ENCODE measurements at regions not wholly inside any gene's neighbourhood (a gene's known extent, or its start where the extent isn't known, plus 50 kb on each side); places are given as distances from the start of the nearest gene placed in this dataset.

DNA sequence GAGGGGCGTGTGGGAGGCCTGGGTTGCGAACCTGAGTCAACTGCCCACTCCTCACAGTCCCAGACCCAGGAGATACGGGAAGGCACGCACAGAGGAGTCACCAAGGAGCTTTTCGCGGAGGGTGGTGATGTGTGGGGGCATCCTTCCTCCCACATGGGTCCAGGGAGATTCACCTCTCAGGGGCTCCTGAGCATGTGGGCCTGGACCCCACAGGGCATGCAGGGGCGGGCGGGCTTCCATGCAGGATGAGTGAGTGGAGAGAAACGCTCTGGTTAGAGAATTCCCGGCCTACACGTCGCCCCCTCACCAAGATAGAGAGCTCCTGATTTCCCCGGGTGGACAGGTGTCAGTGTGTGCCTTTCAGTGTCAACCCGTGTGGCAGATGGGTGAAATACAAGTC is 641.7 kb upstream of the FZD8 start:
- no peak for TF ChIP-seq POLR2A (IDR thresholded peaks at IDR 0.05; ENCODE audit: low read depth, low read length)
- FAIRE-seq (no peak), DNase-seq (ENCODE audit: insufficient read length, low spot score) (no peak)

DNA sequence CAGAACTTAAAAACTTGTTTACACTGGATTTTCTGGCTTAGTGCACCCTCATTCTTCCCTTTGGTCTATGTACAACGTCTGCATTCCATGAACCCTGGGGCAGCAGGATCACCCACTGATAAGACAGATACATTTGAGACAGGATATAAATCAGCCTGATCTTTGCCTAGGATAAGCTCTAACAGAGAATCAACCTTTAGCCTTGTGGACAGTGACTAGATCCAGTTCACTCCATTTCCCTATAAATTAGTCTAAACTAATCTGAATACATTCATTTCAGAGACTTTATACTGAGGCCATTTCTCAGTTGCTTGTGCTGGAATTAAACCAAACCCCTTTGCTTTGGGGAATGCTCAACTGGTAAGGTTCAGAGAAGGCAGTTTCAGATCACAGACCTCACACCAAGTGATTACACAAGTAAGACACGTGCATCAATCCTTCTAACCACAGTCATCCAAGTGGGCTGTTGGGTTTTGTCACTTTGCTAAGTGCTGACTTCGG is 639.8 kb upstream of the FZD8 start:
- DNase-seq (ENCODE audit: insufficient read length, low spot score) = no peak
- no peak for FAIRE-seq
- no peak for TF ChIP-seq POLR2A (IDR thresholded peaks at IDR 0.05; ENCODE audit: low read depth, low read length)

DNA sequence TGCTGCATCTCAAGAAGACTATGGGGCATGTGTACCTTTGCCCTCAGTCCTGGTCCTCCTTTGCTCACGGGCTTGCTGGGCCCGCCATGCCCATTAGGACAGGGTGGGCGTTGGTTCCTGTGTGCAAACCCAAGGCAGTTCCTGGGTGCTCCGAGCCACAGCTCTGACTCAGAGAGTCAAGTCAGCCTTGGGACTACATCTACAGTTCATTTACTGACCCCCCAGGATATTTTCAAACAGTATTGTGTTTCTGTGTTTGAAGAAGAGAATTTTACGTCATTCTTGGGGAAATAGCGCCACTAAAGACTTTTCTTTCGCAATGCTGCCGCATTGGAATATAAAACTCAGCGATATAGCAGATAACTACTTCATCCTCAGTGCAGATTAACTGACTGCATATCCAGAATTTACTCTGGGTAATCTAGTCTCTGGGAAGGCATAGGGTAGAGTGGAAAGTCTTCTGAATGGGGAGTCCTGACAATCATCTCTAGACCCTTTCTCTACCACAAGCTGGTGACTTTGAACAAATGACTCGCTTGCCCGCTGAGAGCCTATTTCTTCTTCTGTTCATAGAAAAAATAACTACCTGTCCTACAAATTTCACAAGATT is 638.9 kb upstream of the FZD8 start:
- no peak for TF ChIP-seq POLR2A (IDR thresholded peaks at IDR 0.05; ENCODE audit: low read depth, low read length)
- DNase-seq (ENCODE audit: insufficient read length, low spot score) = no peak
- no peak for FAIRE-seq

DNA sequence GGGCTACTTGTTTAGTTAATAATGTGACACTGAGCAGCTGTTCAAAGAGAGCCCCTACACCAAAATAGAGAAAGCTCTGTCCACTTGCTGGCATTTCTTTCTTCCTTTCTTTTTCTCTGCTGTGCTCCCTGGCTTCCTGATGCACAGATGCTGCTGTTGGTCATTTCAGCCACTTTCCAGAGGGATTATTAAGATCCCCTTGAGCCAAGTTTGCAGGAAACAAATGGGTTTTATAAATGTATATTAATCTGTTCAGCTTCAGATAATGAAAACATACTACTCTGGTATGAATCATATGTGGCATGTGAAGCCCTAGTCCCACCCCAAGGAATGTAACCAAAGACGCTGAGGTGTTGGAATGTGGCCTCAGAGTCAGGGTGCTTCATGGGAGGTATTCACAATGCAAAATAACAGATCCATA is 638.2 kb upstream of the FZD8 start:
- no peak for FAIRE-seq
- no peak for TF ChIP-seq POLR2A (IDR thresholded peaks at IDR 0.05; ENCODE audit: low read depth, low read length)
- DNase-seq (ENCODE audit: insufficient read length, low spot score) = peak; percentile 6

DNA sequence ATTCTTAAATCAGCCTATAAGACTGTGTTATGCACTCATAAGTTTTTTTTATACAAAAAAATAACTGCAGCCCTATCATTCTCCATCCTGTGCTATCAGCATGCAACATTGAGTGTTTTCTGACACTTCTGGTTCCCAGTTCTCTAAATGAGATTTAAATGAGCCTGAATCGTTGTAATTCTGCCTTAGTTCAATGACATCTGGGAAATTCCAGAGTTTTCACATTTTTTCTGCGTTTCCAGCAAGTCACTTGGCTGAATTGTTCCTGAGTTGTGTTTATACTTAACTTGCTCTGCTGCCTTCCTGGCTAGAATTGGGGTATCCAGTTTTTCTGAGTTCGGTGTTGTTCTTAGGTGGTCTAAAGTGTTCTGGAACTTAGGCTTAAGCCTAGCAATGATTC is 636.1 kb upstream of the FZD8 start:
- no peak for DNase-seq (ENCODE audit: insufficient read length, low spot score)
- FAIRE-seq = no peak
- no peak for TF ChIP-seq POLR2A (IDR thresholded peaks at IDR 0.05; ENCODE audit: low read depth, low read length)

DNA sequence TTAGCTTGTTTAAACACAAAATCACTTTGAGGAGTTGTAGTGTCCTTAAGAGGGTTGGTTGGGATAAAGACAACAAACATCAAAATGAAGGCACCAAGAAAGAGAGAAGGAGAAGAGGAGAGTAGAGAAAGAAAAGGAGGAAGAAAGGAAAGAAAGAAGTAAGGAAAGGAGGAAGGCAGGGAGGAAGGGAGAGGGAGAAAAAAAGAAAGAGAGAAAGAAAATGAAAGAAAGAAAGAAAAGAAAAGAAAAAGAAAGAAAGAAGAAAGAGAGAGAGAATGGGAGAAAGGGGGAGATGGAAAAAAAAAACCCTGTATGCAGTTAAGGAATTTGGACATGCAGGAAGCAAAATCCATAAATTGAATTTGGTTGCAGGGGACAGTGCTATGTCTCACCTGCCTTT is 635.4 kb upstream of the FZD8 start:
- FAIRE-seq = no peak
- TF ChIP-seq POLR2A (IDR thresholded peaks at IDR 0.05; ENCODE audit: low read depth, low read length) = no peak
- DNase-seq (ENCODE audit: insufficient read length, low spot score) = no peak

DNA sequence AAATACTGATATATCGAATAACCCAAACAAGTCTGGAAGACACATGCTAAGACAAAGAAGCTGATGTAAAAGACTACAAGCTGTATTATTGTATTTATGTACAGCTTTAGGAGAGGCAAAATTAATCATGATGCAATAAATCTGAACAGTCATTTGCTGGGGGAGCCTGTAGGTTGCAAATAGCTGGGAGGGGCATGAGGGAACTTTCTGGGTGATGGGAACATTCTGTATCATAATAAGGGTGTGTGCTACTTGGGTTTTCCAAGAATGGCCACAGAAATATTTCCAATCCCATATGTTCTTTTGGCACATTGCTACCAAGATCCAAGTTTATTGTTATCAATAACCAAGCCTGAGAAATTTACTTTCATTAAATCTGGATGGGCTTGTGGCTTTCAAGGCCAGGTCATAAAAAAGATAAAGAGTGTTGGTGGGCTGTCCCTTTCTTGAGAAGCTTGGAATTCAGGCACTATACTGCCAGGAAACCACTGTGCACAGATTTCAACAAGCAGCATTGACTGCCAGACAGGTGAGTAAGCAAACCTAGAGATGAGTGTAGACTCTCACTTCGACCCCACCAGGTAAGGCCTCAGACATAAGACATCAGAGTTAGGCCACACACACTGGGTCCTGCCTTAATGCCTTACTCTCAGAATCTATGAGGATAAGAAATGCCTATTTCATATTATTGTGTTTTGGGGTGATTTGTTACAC is 629.7 kb upstream of the FZD8 start:
- TF ChIP-seq POLR2A (IDR thresholded peaks at IDR 0.05; ENCODE audit: low read depth, low read length) = no peak
- FAIRE-seq (no peak), DNase-seq (ENCODE audit: insufficient read length, low spot score) (no peak)

DNA sequence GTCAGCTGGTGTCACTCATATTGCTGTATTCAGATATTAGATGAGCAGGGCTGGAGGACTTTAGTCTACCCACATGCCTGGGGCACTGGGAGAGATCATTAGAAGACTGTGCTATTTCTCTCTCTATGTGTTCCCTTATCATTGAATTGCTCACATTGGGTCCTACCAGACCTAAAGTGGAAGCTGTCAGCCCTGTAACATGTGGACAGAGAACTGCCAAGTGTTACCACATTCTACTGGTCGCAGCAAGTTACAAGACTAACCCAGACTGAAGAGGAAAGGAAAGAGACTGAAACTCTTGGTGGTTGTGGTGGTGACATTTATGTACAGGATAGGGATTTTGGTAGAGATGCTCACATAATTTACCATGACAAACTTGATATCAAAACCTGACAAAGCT is 627.1 kb upstream of the FZD8 start:
- FAIRE-seq (no peak), DNase-seq (ENCODE audit: insufficient read length, low spot score) (no peak)

DNA sequence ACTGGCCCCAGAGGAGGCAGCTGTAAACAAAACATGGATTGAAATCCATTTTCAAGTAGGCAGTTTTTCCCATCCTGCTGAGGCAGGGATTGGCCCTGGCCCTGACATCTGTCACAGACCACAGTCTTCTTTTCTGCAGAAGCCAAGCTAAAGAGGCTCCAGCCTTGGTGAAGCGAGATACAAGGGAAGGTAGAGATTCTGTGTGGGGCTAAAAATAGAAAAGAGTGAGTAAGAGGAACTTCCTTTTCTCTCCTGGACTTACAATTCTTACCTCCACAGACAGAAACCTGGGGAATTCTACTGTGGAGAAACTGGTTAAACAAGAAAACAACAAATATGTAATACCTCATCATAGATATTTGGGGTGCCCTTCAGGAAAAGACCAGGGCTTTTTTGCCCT is 624.8 kb upstream of the FZD8 start:
- DNase-seq (ENCODE audit: insufficient read length, low spot score) (no peak), FAIRE-seq (no peak)
- TF ChIP-seq POLR2A (IDR thresholded peaks at IDR 0.05; ENCODE audit: low read depth, low read length) = no peak

More for the DNA sequence above, 627.1 kb upstream of the FZD8 start:
- TF ChIP-seq POLR2A (IDR thresholded peaks at IDR 0.05; ENCODE audit: low read depth, low read length) = no peak

DNA sequence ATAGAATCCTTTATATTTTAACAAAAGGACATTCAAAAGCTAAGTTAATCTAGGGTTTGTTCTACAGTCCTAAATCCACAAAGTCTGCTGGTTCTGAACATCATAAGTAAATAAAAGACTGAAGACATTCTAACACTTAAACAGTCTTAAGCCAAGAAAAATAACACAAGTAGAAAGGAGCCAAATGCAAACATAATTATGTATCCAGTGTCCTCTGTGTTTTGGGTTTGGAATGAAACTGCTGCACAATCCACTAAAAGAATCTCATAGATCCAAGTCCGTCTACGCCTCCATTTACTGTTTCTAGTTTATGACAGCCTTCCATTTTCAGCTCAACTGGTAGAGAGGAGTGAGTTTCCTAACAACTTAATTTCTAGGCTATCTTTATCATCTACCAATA is 623.6 kb upstream of the FZD8 start:
- FAIRE-seq (no peak), DNase-seq (ENCODE audit: insufficient read length, low spot score) (no peak)
- no peak for TF ChIP-seq POLR2A (IDR thresholded peaks at IDR 0.05; ENCODE audit: low read depth, low read length)

DNA sequence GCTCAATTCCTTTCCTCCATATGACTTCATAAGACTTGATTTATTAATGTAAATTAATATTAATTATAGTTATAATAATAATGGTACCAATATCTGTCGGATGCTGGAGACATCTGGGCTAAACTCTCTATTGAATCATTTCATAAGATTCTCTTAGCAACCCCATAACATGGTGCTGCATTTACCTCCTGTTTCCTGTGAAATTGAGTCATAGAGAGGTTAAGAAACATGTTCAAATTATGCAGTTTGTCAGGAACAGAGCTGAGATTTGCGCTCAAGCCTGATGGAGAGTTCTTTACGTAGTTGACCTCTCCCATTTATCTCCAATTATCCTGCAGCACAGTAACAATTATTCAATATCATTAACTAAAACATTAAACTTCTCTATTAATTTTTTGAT is 621.8 kb upstream of the FZD8 start:
- TF ChIP-seq POLR2A (IDR thresholded peaks at IDR 0.05; ENCODE audit: low read depth, low read length) = no peak
- no peak for DNase-seq (ENCODE audit: insufficient read length, low spot score)
- FAIRE-seq = no peak

DNA sequence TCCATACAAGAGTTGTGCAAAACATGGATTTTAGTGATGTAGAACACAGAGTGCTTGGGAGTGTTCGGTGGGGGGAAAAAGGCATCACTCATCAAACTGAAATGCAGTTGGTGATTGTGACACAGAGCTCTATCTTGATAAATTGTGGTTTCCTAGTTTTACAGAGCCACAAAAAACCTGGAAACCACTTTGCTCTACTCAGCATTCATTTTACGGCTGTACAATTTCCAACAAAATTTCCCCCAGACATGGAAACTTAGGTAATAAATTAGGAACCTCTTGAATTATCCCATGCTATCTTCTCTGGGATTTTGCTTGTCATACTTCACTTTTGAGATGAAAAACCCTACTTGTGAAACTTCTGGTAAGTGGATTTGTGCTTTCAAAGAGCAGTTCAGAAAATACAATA is 614.9 kb upstream of the FZD8 start:
- DNase-seq (ENCODE audit: insufficient read length, low spot score) = no peak
- no peak for TF ChIP-seq POLR2A (IDR thresholded peaks at IDR 0.05; ENCODE audit: low read depth, low read length)

DNA sequence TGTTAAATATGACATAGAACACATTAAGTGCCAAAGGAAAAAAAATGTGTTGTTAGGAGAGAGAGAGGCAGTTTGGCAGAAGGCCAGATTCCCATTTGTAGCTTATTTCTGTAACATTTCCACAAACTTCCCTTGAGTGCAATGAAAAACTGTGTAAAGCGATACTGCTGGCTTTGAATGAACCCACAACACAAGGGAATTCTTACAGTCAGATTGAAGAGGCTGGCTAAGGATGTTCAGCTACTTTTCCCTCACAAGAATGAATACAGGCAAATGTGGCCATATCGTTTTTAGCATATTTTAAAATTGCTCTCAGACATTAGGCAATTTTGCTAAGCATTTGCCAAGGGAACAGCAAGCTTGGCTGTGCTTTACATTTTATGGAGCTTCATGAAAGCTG is 614.1 kb upstream of the FZD8 start:
- FAIRE-seq = no peak
- no peak for TF ChIP-seq POLR2A (IDR thresholded peaks at IDR 0.05; ENCODE audit: low read depth, low read length)
- DNase-seq (ENCODE audit: insufficient read length, low spot score) = no peak

More for the DNA sequence above, 614.9 kb upstream of the FZD8 start:
- no peak for FAIRE-seq

DNA sequence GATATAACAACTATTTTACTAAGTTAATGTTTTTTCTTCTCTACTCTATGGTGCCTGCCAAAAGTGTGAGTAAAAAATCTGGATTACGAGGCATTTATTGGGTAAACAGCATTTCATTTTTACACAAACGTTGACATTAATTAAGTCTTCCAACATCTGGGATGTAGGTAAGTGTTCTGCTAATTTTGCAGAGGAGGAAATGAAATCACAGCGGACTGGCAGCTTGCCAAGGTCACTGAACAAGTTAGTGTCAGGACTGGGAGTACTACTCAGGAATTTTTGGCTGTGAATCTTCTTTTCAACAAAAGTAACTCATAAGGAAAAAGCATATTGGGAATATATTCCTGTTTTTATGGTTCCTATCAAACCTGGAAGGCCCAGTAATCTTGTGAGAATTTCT is 612.1 kb upstream of the FZD8 start:
- TF ChIP-seq POLR2A (IDR thresholded peaks at IDR 0.05; ENCODE audit: low read depth, low read length) = no peak
- FAIRE-seq (peak; percentile 11), DNase-seq (ENCODE audit: insufficient read length, low spot score) (no peak)

DNA sequence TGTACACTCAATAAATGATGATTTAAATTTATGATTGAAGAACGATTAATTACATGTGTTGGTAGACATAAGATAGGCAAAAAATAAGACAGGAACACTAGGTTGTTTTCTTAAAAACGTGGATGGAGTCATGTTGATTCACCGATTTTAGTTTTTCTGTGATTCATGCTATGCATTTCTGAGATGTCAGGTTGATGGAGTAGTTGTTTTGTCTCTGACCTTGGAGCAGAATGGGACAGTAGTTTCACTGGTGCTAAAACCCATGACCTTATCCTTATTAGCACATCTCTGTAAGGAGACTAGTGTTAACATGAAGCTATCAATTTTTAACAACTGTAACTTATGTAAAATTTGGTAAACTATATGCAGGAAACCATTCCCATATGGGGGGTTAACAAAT is 611.6 kb upstream of the FZD8 start:
- no peak for TF ChIP-seq POLR2A (IDR thresholded peaks at IDR 0.05; ENCODE audit: low read depth, low read length)
- no peak for DNase-seq (ENCODE audit: insufficient read length, low spot score)
- no peak for FAIRE-seq
